ENCODE measurements at regions not wholly inside any gene's neighbourhood (a gene's known extent, or its start where the extent isn't known, plus 50 kb on each side); places are given as distances from the start of the nearest gene placed in this dataset.

GRCh38 chr1:245074898-245075297 lies 79.9 kb upstream of the KIF26B start:
- Histone ChIP-seq H3K4me2 (ENCODE audit: insufficient read depth, low read length) (no peak overlapping the region), H2AFZ (ENCODE audit: low read length) (no peak overlapping the region), H3K79me2 (ENCODE audit: insufficient read depth, low read length) (no peaks in the 10 kb centered on the region), H3K27ac (ENCODE audit: low read depth, low read length) (no peak overlapping the region), H4K20me1 (ENCODE audit: insufficient read depth, low read length) (no peaks in the 10 kb centered on the region), H3K4me1 (ENCODE audit: insufficient read depth, low read length) (no peaks in the 10 kb centered on the region), H3K27me3 (ENCODE audit: insufficient read depth, low read length) (no peaks in the 10 kb centered on the region), H3K4me3 (ENCODE audit: insufficient read depth, low read length) (no peak overlapping the region), H3K36me3 (ENCODE audit: insufficient read depth, low read length) (no peaks in the 10 kb centered on the region), H3K9me3 (ENCODE audit: low read depth, low read length) (no peaks in the 10 kb centered on the region)
- TF ChIP-seq, protein P1, sequence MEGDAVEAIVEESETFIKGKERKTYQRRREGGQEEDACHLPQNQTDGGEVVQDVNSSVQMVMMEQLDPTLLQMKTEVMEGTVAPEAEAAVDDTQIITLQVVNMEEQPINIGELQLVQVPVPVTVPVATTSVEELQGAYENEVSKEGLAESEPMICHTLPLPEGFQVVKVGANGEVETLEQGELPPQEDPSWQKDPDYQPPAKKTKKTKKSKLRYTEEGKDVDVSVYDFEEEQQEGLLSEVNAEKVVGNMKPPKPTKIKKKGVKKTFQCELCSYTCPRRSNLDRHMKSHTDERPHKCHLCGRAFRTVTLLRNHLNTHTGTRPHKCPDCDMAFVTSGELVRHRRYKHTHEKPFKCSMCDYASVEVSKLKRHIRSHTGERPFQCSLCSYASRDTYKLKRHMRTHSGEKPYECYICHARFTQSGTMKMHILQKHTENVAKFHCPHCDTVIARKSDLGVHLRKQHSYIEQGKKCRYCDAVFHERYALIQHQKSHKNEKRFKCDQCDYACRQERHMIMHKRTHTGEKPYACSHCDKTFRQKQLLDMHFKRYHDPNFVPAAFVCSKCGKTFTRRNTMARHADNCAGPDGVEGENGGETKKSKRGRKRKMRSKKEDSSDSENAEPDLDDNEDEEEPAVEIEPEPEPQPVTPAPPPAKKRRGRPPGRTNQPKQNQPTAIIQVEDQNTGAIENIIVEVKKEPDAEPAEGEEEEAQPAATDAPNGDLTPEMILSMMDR (IDR thresholded peaks at IDR 0.05; ENCODE audit: extremely low read depth, low read depth, low read length) = no peak
- no peak for DNase-seq (ENCODE audit: insufficient read length, low spot score, missing footprints)

- Histone ChIP-seq H3K36me3 (ENCODE audit: insufficient read depth, low read length) (no peaks in the 10 kb centered on the region), H3K4me3 (ENCODE audit: insufficient read depth, low read length) (no peak overlapping the region), H3K9me3 (ENCODE audit: low read depth, low read length) (no peaks in the 10 kb centered on the region), H3K4me1 (ENCODE audit: insufficient read depth, low read length) (no peaks in the 10 kb centered on the region), H2AFZ (ENCODE audit: low read length) (no peak overlapping the region), H4K20me1 (ENCODE audit: insufficient read depth, low read length) (no peaks in the 10 kb centered on the region), H3K27ac (ENCODE audit: low read depth, low read length) (no peak overlapping the region), H3K79me2 (ENCODE audit: insufficient read depth, low read length) (no peaks in the 10 kb centered on the region), H3K4me2 (ENCODE audit: insufficient read depth, low read length) (no peak overlapping the region), H3K27me3 (ENCODE audit: insufficient read depth, low read length) (no peaks in the 10 kb centered on the region)
- DNase-seq (ENCODE audit: insufficient read length, low spot score, missing footprints) = no peak
- TF ChIP-seq, protein P1 (IDR thresholded peaks at IDR 0.05; ENCODE audit: extremely low read depth, low read depth, low read length) = no peak
Observed at GRCh38 chr1:245074232-245074747, 80.5 kb upstream of the KIF26B start.

DNA sequence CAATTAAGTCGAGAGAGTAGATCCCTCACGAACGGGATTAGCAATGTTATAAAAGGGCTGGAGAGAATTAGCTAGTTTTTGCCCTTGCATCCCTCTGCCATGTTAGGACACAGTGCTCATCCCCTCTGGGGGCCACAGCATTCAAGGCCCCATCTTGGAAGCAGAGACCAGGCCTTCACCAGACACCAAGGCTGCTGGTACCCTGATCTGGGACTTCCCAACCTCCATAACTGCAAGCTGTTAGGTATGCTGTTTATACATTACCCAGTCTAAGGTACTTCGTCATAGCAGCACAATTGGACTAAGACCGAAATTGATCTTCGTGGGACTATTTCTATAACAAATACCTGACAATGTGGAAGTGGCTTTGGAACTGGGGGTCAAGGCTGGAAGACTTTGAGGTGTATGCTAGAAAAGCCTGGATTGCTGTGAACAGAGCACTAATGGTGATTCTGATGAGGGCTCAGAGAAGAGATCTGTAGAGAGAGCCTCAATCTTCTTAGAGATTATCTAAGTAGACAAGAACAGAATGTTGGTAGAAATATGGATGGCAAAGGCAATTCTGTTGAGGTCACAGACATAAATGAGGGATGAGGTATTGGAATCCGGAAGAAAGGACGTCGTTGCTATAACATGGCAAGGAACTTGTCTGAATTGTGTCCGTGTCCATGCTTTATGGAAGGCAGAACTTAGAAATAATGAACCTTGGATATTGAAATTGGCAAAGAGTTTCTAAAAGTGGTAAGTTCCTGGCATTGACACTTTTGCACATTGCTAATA lies 83.8 kb upstream of the KIF26B start:
- H3K9me3 ChIP-seq (ENCODE audit: low read depth, low read length) = no peaks in the 10 kb centered on the region
- no peak overlapping the region for H2AFZ ChIP-seq (ENCODE audit: low read length)
- no peaks in the 10 kb centered on the region for H3K36me3 ChIP-seq (ENCODE audit: insufficient read depth, low read length)
- TF ChIP-seq, protein P1 (IDR thresholded peaks at IDR 0.05; ENCODE audit: extremely low read depth, low read depth, low read length) = no peak
- H3K27me3 ChIP-seq (ENCODE audit: insufficient read depth, low read length) = no peaks in the 10 kb centered on the region
- no peaks in the 10 kb centered on the region for H3K79me2 ChIP-seq (ENCODE audit: insufficient read depth, low read length)
- no peak for DNase-seq (ENCODE audit: insufficient read length, low spot score, missing footprints)
- H3K27ac ChIP-seq (ENCODE audit: low read depth, low read length) = no peak overlapping the region
- peaks cover 4% of the 10 kb centered on the region for H3K4me1 ChIP-seq (ENCODE audit: insufficient read depth, low read length)
- H4K20me1 ChIP-seq (ENCODE audit: insufficient read depth, low read length) = no peaks in the 10 kb centered on the region
- H3K4me3 ChIP-seq (ENCODE audit: insufficient read depth, low read length) = no peak overlapping the region
- no peak overlapping the region for H3K4me2 ChIP-seq (ENCODE audit: insufficient read depth, low read length)

GRCh38 chr1:245067257-245067656 lies 87.5 kb upstream of the KIF26B start:
- TF ChIP-seq, protein P1 (IDR thresholded peaks at IDR 0.05; ENCODE audit: extremely low read depth, low read depth, low read length) = no peak
- Histone ChIP-seq H3K4me3 (ENCODE audit: insufficient read depth, low read length) (no peak overlapping the region), H3K9me3 (ENCODE audit: low read depth, low read length) (no peaks in the 10 kb centered on the region), H3K4me2 (ENCODE audit: insufficient read depth, low read length) (no peak overlapping the region), H3K27ac (ENCODE audit: low read depth, low read length) (no peak overlapping the region), H3K79me2 (ENCODE audit: insufficient read depth, low read length) (no peaks in the 10 kb centered on the region), H3K27me3 (ENCODE audit: insufficient read depth, low read length) (no peaks in the 10 kb centered on the region), H2AFZ (ENCODE audit: low read length) (no peak overlapping the region), H4K20me1 (ENCODE audit: insufficient read depth, low read length) (no peaks in the 10 kb centered on the region), H3K36me3 (ENCODE audit: insufficient read depth, low read length) (no peaks in the 10 kb centered on the region), H3K4me1 (ENCODE audit: insufficient read depth, low read length) (peaks cover 4% of the 10 kb centered on the region)
- peak; percentile 84 for DNase-seq (ENCODE audit: insufficient read length, low spot score, missing footprints)

Measured in osteoblast (primary cell).